Left hindlimb (tissue), 1 donor: ENCODE measurements at regions not wholly inside any gene's neighbourhood (a gene's known extent, or its start where the extent isn't known, plus 50 kb on each side); places are given as distances from the start of the nearest gene placed in this dataset.
A peak's percentile ranks its signal among the peaks of the same experiment; 100 is the strongest.

Experiments used
- DNase-seq: peaks from one replicate; pipeline ENCODE4 v3.0.0-alpha.2; 2018

- DNase-seq = no peak
Observed at GRCh38 chr1:229097356-229097755, 173.6 kb upstream of the RAB4A start.

GRCh38 chr1:229098361-229098760 lies 172.6 kb upstream of the RAB4A start:
- no peak for DNase-seq

GRCh38 chr1:229098903-229099578 lies 171.9 kb upstream of the RAB4A start:
- no peak for DNase-seq

GRCh38 chr1:229101011-229101871 lies 169.7 kb upstream of the RAB4A start:
- no peak for DNase-seq

GRCh38 chr1:229102741-229103391 lies 168.0 kb upstream of the RAB4A start:
- no peak for DNase-seq

GRCh38 chr1:229104654-229105053 lies 166.3 kb upstream of the RAB4A start:
- DNase-seq = no peak

- no peak for DNase-seq
Observed at GRCh38 chr1:229105109-229105508, 165.8 kb upstream of the RAB4A start.

GRCh38 chr1:229105822-229106525 lies 164.9 kb upstream of the RAB4A start:
- DNase-seq = no peak

- DNase-seq = no peak
Observed at GRCh38 chr1:229106526-229107125, 164.3 kb upstream of the RAB4A start.

GRCh38 chr1:229107304-229107815 lies 163.6 kb upstream of the RAB4A start:
- DNase-seq = no peak

- no peak for DNase-seq
Observed at GRCh38 chr1:229107972-229108371, 162.9 kb upstream of the RAB4A start.

- DNase-seq = no peak
Observed at GRCh38 chr1:229108598-229109201, 162.2 kb upstream of the RAB4A start.

- no peak for DNase-seq
Observed at GRCh38 chr1:229109320-229109761, 161.6 kb upstream of the RAB4A start.

- no peak for DNase-seq
Observed at GRCh38 chr1:229110986-229111385, 159.9 kb upstream of the RAB4A start.

GRCh38 chr1:229111703-229112319 lies 159.1 kb upstream of the RAB4A start:
- no peak for DNase-seq

- DNase-seq = no peak
Observed at GRCh38 chr1:229112832-229113548, 157.9 kb upstream of the RAB4A start.

GRCh38 chr1:229114315-229114714 lies 156.6 kb upstream of the RAB4A start:
- no peak for DNase-seq

- no peak for DNase-seq
Observed at GRCh38 chr1:229114850-229115365, 156.0 kb upstream of the RAB4A start.

- DNase-seq = peak; percentile 73
Observed at GRCh38 chr1:229116114-229116513, 154.8 kb upstream of the RAB4A start.

GRCh38 chr1:229117664-229118300 lies 153.1 kb upstream of the RAB4A start:
- peak; percentile 63 for DNase-seq
